ENCODE measurements at regions not wholly inside any gene's neighbourhood (a gene's known extent, or its start where the extent isn't known, plus 50 kb on each side); places are given as distances from the start of the nearest gene placed in this dataset.
A peak's percentile ranks its signal among the peaks of the same experiment; 100 is the strongest.

GRCh38 chr4:184267673-184268583, 50.3 kb upstream of the ENPP6 start:
- TF ChIP-seq CTCF (IDR thresholded peaks at IDR 0.05 in 4 of 5, conservative IDR thresholded peaks at IDR 0.05 in 1 of 5) (no peak), POLR2A (IDR thresholded peaks at IDR 0.05) (peak in 1 of 2 donors; percentile 7)

Data from gastrocnemius medialis (tissue), 4 donors.